Fibroblast of skin of scalp (primary cell): ENCODE measurements at regions not wholly inside any gene's neighbourhood (a gene's known extent, or its start where the extent isn't known, plus 50 kb on each side); places are given as distances from the start of the nearest gene placed in this dataset.
A peak's percentile ranks its signal among the peaks of the same experiment; 100 is the strongest.

Experiments used
- DNase-seq: peaks from one replicate; pipeline ENCODE4 v3.0.0-alpha.2; 2013

DNA sequence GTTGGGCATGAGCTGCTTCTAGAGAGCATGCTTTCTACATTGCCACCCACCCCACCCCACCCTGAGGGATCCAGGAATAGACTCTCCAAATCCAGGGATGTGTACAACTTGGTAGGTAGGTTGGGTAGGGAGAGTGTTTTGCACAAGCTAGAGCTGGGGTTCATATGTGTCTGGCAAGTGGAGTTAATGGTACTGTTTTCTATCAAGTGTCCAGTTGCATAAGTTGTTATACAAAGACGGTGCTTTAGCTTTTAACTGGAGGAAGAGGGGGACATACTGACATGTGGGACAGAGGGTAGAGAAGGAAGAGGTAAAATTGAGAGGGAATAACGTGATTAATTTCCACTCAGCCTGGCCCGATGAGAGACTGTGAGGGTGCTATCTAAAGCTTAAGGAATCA lies 51.0 kb upstream of the TNC start:
- no peak for DNase-seq

DNA sequence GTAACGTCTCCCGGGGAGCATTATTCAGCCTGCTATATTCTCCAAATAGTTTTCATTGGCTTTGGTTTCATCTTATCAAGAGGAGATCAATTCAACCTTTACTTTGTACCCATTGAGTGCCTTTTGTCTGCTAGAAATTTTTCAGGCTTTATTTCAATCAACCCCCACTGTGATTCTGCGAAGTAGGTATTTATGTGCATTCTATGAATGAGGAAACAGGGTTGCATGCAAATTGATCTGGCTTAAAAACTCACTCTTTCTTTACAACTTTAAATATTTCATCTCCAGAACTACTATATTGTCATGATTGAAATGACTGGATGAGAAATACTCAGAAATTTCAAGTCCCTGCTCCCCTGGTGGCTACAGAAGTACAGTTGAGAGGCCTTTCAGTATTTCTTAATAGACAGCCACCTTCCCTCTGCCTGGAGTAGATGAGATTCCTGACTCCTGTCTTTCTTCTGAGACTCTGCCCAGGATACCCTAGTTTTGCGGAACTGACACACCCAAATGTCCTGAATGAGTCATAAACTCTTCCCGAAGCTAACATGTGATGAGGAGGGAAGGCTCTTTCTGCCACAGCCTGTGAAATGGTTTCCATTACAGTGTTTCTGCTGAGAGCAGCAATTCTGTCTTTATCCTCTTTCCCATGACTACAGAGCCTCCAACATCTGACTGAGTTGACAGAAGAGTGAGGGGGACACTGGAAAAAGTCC lies 52.6 kb upstream of the TNC start:
- DNase-seq = peak; percentile 67

DNA sequence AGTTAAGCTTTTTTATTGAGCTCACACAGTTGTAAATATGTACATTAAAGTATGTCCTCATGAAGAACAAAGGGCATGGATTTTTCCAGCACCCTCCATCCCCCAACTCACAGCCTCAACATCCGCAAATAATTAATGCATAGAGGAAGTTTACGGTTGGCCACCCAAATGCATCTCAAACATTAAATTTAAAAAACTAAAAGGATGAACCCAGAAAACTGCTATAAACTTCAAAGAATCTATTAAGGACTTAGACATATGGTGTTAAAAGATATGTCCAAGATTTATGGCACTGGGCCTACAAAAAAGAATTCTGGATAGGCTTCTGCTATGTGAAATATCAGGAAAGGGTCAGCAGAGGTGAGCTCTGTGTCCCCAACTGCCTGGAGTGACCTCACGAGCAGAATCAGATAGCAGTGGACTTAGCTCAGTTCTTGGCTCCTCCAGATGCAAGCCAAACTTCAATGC lies 54.0 kb upstream of the TNC start:
- no peak for DNase-seq

DNA sequence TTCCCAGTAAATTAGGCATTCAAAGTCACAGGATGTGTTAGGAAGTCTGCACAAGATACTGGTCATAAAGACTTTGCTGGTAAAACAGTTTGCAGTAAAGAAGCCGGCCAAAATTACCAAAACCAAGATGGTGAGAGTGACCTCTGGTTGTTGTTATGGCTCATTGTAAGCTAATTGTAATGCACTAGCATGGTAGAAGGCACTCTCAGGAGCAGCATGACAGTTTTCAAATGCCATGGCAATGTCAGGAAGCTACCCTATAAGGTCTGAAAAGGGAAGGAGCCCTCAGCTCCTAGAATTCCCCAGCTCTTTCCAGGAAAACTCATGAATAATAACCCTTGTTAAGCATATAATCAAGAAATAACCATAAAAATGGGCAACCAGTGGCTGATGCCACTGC lies 64.3 kb upstream of the TNC start:
- no peak for DNase-seq

DNA sequence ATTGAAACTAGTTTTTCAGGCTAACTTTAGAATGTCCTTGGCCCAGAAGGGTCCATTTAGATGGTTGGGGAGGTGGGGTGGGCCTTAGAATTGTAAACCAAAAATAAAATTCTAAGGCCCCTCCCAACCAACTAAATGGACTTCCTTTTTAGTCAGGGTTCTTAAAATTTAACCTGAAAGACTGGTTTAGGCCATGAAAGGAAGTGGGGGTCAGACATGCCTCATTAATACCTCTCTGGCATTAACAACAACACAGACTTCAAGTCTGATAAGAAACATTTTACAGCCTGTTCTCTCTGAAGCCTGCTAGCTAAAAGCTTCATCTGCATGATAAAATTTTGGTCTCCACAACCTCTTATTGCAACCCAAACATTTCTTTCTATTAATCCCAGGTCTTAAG lies 65.5 kb upstream of the TNC start:
- no peak for DNase-seq

DNA sequence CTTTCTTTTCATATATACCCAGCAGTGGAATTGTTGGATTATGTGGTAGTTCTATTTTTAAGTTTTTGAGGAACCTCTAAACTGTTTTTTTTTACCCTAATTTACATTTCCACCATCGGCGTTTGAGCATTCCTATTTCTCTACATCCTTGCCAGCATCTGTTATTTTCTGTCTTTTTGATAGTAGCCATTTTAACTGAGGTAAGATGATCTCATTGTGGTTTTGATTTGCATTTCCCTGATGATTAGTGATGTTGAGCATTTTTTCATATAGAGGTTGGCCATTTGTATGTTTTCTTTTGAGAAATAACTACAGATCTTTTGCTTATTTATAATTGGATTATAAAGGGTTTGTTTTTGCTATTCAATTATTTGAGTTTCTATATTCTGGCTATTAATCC lies 71.7 kb upstream of the TNC start:
- no peak for DNase-seq

DNA sequence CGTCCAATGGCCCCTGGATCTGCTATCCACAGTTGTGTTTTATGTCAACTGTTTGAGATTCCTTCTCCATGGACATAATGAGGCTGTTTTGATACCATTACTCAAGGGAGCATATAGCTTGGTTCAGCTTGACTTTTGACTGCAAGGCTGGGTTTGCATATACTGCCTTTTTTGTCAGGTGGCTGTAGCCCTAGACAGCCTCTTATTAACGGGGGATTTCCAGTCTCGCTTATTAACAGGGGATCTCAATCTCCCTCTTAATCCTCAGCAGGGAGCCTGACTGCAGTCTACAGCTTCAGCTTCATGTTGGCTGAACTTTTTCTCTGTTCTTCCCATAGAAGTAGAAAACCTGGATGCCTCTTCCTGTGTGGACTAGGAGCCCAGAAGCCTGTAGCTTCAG lies 73.7 kb upstream of the TNC start:
- no peak for DNase-seq

DNA sequence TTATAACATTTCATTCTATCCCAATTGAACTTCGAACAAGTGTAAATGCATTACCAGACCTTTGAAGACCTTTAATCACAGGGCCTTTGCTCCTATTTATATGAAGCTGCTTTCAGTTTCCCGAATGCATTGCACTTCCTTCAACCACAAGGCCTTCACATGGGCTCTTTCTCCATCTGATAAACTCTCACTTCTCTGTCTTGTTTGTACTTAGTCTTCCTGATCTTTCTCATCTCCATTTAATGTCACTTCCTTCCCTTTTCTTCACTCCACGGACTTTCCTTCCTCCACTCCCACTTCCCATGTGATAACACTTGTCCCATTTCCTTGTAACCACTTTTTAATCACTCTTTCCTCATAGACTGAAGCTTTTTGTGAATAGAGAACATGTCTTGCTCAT lies 74.3 kb upstream of the TNC start:
- DNase-seq = no peak

DNA sequence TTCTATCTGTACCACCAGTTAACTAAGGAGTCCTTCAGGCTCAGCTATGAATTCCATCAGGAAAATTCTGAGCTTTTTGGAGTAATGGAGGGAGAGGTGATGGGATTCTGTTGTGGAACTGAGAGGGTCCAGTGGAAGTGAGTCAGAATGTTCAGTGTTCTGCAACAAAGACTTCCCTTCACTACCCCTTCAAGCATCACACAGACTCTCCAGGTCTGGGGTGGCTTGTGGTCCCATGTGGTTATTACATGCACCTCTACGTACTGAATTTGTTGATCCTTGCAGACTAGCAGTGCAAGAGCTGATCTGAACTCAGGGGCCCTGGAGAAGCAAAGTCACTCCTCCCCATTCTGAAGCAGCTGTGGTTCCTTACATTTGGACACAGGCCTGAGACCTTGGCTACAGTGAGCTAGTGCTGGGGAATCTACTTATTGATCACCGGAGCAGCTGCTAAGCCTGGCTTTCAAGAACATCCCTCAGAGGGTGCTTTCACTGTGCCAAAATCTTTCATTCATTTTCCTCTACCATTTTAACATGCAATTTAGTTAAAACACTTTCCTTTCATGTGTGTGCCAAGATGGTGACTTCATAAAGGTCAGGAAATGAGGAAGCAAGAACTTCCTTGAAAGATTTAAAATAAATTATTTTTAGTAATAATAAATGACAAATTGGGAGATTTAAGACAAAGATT lies 75.0 kb upstream of the TNC start:
- DNase-seq = no peak

DNA sequence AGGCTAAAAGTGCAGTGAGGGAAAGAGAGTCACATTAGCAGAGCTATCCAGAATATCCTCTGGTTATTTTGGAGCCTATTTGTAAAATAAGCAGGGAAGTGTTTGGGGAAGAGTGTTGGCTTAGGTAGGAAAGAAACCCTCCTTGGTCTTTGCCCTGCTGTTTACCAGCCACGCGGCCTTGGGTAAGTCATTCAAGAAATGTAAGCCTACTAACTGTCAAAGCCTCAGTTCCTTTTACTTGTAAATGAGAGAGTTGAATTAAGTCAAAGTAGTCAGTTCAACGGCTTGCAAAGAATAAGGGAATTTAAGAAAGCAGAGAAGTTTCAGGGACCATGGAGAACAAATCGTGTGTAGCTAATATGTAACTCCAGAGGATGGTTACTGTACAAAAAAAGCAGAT lies 75.8 kb upstream of the TNC start:
- no peak for DNase-seq

DNA sequence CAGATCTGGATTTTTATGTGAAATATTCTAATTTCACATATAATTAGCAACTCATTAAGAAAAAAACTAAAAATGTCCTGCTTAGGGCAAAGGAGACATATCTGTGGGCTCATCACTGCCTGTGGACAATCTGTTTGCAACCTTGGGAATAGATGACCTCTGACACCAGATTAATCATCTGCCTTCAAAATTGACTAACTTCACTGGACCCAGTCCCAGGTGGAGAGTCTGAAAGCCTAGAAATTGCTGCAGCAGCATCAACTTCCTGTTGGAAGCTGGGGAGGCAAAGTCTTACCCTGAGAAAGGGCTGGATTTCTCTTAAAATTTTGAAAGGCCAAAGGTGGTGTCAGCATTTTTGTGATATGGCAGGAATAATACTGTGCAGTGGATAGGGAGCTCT lies 76.3 kb upstream of the TNC start:
- no peak for DNase-seq

DNA sequence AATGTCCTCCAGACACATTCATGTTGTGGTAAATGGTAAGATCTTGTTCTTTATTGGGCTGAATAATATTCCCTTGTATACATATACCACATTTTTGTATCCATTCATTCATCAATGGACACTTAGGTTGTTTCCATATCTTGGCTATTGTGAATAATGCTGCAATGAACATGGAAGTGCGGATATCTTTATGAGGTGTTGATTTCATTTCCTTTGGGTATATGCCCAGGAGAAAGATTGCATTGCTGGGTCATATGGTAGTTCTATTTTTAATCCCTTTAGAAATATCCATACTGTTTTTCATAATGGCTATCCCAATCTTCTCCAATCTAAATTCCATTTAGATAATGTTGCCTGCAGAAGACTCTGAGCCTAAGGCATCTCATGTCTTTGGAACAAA lies 78.0 kb upstream of the TNC start:
- DNase-seq = no peak

DNA sequence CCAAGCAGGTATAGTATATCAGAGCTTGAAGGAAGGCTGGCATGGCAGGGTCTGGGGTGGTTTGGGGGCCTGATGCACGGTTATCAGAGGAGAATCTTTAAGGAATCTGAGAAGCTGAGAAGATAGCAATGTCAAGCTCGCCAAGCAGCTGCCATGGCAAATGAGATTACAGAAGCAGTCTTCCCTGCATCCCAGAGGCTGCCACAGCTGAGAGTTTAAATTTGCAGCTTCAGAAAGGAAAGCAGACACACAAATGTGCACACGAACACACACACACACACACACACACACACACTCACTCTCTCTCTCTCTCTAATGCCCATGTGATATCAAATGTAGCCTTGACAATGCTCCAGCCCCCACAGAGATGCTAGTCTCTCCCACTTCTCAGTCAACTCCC lies 79.0 kb upstream of the TNC start:
- no peak for DNase-seq

DNA sequence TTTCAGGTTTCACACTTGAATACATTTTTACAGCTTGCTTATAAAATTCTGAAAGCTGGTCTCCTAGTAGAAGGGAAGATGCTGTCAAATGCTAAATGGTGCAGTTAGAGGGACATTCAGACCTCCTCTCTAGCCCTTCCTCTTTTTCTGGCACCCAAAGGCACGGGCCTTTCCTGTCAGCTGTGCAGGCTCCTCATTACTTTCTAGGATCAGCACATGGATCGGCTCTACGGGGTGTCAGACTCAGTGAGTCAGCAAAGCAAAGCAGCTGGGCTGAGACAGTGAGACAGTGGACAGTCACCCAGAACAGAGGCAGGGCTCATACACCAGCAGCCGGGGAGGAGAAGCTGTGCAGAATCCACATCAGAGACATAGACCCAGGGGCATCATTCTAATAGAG lies 80.0 kb upstream of the TNC start:
- peak; percentile 69 for DNase-seq

DNA sequence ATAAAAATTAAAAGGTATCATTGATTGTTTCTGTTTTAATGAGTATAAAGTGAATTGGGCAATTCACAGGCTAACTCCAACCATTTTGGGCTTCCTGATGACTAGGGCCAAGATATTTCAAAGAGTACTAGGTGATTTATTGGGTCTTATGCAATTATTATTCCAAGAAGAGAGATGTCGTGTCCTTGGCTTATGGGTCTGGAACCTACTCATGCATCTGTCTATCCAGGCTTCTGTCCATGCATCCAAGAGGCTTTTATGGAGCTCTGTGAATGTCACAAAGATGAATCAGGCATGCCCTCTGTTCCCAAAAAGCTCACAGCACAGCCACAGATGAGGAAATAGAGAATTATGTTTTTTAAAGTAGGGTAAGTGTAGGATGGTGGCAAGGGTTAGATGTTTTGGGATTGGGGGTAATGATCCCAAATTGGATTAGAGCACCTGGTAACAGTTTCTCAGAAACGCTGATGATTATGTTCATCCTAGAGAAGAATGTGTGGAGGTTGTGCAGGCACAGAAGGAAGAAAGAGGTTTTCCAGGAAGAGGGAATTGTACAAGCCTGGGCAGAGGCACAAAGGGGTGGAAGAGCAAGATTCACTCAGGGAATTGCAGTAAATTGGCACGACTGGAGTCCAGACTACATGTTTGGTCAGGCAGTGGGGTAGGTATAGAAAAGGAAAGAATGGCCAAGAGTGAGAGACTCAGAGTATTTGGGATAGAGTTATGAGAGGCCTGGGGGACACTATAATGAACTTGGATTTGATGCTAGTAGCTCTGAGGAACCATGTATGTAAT lies 83.0 kb upstream of the TNC start:
- DNase-seq = peak; percentile 23

DNA sequence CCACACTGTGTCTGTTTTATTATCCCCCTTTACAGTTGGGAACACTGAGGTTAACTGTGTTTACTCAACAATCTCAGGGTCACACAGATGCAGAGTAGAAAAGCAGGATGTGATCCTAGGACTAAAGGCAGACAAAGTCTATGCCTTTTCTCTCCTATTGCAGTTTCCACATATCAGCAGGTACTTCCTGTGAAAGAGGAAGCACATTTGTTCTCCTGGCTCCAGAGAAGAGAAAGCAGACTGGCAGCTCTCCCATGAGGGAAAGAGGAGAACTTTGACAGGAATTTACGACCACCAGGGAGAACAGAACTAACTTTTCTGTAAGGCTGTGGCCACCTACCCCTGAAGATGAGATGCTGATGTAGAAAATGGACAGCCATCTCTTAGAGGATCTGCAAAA lies 84.2 kb upstream of the TNC start:
- no peak for DNase-seq

DNA sequence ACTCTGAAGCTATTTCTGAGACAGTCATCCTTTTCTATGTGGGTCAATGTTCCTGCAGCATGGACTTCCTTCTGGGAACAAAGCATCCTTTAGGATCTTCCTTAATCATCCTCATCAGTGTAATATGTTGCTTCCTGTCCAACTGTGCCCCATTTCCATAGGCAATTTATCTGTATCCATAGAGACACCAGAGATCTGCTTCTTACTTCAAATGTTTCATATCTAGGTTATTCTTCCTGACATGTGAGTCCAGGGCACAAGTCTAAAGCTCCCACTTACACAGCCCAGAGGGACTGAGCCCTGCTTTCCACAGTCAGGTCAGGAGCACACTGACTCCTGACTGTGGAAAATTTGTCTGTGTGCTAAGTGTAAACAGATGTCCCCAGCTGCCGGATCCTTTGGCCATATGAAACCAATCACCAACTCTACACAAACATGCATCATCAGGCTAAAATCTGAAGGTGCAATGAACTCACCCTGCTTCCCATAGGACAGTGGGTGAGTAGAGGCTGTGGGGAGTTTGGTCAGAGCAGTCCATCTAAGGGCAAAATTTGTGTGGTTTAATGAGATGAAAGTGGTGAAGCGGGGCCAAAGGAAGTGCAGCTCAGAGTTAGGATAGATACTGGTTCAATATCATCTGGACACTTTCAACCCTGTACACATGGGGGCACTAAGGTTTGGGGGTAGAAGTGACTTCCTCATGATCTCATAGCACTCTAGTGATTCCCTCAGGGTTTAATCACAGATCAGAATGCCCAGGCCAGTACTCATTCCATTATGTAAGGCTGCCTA lies 85.2 kb upstream of the TNC start:
- peak; percentile 95 for DNase-seq

DNA sequence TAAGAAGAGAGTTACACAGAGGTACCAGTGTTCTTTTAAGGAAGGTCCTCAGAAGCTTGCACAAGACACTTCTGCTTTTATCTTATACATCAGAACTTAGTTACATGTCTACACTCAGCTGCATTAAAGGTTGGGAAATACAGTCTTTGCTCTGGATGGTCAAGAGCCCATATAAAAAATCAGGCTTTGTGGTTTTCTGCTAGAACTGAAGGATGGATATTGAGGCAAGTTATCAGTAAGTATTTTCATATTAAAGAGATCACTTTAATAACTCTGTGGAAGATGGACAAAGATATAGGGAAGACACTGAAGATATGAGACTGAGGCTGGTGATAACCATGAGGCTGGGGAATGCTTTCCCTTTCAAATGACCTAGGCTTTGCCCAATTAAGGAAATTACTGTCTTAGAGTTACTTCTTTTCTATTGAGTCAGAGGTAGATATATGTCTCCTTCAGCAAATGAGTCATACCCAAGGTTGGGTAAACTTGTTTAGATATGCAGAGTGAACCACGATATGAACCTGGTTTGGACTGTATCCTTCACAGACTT lies 87.0 kb upstream of the TNC start:
- DNase-seq = peak; percentile 90

DNA sequence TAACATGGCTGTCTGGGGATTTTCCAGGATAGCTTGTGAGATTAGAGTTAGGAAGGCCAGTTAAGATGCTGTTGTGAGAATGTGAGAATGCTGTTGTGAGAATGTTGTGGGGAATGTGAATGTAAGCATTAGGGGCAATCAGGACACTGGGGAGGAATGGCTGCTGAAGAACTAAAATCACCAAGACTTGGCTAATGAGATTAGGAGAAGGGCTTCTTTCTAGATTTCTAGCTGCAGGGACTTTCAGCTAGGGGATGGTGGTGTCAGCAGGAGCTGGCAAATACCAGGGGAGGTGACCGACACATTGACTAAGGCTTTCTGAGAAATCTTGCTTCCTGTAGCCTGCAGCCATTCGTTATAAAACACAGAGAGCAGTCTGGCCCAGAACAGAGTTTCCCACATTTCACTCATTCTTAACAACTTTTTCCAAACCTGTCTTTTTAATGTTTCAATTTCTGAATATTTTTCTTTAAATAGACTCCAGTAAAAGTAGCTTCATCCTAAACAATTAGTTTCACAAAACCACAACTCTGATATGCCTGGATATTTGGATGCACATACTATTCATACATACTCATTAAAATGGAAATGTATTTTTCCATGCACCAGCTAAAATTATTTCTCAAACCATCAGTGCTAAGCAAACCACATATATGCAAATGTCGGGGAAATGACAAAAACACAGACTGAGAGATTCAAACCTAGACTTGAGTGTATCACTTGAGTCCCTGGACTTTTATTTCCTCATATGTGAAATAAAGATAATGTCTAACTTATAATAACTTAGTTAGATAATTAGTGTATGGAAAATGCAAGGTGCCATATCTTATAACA lies 89.3 kb upstream of the TNC start:
- DNase-seq = peak; percentile 66

DNA sequence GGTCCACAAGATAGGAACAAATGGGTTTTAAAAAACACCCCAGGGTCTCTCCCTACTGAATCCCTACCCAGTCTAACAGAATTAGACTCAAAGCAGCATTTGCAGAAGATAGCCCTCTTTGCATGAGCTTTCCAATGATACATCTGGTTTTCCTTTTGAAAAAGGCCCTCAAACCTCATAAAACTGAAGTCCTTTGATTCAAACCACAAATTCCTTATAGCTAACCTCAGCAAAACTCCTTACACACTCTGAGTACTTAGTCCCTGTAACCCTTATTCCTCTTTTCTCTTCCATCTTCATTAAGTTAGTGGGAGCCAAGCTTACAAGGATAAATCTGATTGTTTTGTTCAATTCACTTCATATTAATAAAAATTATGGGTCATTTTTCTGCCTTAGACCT lies 90.5 kb upstream of the TNC start:
- DNase-seq = peak; percentile 81

DNA sequence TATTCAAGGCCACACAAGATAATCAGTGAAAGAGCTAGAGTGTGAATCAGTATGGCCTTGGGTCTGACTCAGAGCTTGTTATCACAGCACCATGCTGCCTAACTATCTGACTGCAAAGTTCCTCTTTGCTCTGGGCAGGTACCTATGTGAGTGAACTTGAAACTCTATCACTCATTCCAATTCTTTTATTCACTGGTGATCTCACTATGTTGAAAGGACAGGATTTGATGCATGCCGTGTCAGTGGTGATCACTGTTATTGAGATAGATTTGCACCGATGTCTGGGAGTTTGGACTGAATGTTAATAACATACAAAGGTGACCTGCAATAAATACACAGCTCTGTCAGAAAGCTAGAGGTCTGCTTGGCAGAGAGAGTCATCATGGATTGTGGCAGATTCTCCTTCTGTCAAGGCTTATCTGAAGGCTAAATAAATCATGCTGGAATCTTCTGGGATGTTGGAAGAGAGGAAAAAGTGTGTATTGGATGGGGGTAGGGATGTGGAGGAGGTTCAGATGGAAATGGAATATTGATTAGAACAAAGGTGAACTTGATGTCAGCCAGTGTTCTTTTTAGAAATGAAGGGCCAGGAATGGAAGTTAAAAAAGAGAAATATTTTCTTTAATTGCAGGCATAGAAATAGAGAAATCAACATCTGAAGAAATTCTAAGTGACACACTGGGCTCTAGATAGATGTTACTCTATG lies 91.8 kb upstream of the TNC start:
- no peak for DNase-seq
